WI38 (cell line): ENCODE measurements at regions not wholly inside any gene's neighbourhood (a gene's known extent, or its start where the extent isn't known, plus 50 kb on each side); places are given as distances from the start of the nearest gene placed in this dataset.

Experiments
- H3K4me3 ChIP-seq: 2 replicates; pipeline ENCODE4 v1.5.1; 2011; ENCODE audit warnings: low read depth, mild to moderate bottlenecking, control low read depth, low read length
- CTCF ChIP-seq: IDR thresholded peaks from 2 replicates; pipeline ENCODE4 v1.5.1; 2012; ENCODE audit warnings: low read depth, mild to moderate bottlenecking, control low read depth, low read length

DNA sequence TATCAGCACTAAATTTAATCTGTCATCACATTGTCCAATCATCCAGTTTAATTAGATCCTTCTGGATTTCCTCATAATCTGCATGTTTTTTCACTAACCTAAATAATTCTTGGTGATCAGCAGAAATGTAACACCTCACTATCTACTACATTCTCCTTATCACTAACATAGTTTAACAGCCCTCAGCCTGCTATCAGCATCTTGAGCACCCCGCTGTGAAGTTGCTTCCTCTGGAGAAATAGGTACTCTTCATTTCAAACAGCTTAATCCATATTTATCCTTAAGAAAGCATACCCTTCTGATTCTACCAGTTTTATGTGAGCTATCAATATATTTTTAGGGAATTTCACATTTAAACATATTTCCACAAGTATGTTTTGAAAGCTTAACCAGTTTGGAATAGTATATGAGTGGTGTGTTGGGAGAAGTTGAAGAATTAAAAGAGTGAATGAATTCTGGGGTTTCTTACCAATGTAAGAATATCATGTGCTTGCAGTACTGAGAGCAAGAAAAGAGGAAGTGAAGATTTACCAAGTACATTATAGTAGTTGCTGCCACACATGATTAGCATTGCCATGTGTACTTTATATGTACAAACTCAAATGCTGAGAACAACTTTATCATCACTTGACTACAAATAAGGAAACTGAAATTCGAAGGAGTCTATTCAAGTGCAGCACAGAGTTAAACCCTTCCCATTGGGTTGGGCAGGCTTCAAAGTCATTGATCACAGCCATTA, 771.1 kb upstream of the ADGRL4 start:
- no peak for TF ChIP-seq CTCF
- H3K4me3 ChIP-seq, result no peak overlapping the region

DNA sequence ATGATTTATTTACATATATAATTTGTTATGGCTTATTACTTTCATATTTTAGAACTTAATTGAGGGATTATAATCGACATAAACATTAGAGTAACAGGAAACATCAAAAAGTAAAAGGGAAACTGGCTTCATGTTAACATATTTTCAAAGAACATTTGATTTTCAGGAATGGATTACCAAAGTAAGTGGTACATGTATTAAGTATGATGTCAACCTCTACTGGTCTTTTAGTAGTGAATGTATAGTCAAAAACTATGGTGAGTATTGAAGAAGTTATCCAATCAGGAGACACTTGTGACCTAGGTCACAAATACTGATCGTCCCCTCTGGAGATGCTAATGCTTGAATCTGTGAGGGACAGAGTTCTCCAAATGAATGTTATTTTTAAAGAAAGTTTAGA, 768.9 kb upstream of the ADGRL4 start:
- no peak for TF ChIP-seq CTCF
- no peak overlapping the region for H3K4me3 ChIP-seq

DNA sequence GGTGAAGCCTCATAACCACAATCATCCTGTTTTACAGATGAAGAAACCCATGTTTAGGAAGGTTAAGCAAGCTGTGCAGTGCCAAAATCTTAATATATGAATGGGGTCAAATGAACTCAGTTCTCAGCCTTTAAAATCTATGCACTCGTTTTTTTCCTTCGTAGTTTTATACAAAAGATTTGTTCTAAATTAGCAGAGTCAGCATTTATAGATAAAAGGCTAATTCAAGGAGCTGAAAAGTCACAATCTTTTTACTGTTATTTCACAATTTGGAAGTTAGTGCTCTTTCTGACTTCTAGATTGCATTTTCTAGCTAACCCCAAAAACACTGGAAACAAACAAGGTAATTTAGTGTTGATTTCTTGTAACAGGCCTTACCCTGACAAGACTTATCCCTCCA, 766.9 kb upstream of the ADGRL4 start:
- TF ChIP-seq CTCF, result no peak
- H3K4me3 ChIP-seq, result no peak overlapping the region

DNA sequence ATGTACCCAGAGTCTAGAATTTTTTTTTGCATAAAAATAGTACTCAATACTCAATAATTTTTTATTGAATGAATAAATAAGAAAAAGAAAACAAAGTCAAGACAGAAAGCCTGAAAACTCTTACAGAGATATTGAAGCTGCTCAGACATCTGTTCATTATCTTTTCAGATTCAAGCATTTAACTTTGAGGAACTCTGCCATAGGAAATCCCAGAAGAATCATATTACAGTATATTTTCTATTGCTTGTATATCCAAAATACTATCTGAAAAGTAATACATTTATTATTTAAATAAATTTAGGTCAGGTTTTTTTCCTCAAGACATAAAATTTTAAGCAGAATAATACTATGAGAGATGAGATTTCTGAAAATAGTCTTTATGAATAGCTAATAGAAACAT, 755.9 kb upstream of the ADGRL4 start:
- no peak overlapping the region for H3K4me3 ChIP-seq
- no peak for TF ChIP-seq CTCF

DNA sequence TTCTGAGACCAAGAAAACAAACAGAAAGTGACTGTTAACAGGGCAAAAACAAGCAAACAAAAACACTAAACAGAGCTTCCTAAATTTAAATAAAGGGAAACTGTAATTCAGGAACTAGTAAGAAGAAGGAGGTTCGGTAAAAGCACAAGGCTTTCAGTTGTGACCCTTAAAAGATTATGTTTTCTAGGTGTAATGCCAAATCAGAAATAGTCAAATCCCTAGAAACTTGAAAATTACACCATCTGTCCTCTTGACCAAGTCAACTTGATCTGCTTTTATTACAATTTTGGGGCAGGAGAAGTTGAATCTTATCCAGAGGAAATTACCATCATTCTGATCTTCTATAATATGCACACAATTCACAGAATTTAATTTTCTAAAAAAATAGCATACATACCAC, 754.0 kb upstream of the ADGRL4 start:
- no peak overlapping the region for H3K4me3 ChIP-seq
- no peak for TF ChIP-seq CTCF

DNA sequence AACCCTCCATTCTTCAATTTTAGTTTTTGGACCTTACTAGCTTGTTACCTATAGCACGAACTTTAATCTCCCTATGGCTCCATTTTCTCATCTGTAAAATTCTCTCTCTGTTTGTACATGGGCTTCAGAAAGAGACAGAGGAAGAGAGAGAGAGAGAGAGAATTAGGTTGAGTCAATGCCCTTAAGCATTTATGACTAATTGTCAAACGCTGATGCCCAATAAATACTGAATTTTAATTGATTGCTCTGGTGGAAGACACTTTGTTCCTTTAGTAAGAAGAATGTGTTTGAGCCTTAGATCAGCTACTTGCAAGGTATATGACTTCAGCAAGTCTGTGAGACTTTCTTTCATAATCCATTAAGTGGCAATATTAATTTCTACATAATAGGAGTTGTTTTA, 743.1 kb upstream of the ADGRL4 start:
- H3K4me3 ChIP-seq, result no peak overlapping the region
- TF ChIP-seq CTCF, result no peak

GRCh38 chr1:79745929-79746328, 739.4 kb upstream of the ADGRL4 start:
- TF ChIP-seq CTCF, result no peak
- no peak overlapping the region for H3K4me3 ChIP-seq
